ENCODE measurements at regions not wholly inside any gene's neighbourhood (a gene's known extent, or its start where the extent isn't known, plus 50 kb on each side); places are given as distances from the start of the nearest gene placed in this dataset.

- TF ChIP-seq NRF1 (IDR thresholded peaks at IDR 0.05; ENCODE audit: low read depth, low read length) (no peak), POLR2AphosphoS5 (IDR thresholded peaks at IDR 0.05; ENCODE audit: low read depth, low read length) (no peak), BACH1 (IDR thresholded peaks at IDR 0.05; ENCODE audit: low read length) (no peak), YY1 (IDR thresholded peaks at IDR 0.05; ENCODE audit: low read depth, low read length) (no peak), CHD7 (IDR thresholded peaks at IDR 0.05; ENCODE audit: insufficient replicate concordance, low read length) (no peak)
These were observed 101.8 kb upstream of the DDX18 start (continued) for GRCh38 chr2:117712684-117713083.
